ENCODE measurements at regions not wholly inside any gene's neighbourhood (a gene's known extent, or its start where the extent isn't known, plus 50 kb on each side); places are given as distances from the start of the nearest gene placed in this dataset.

GRCh38 chr7:42345478-42346299 is 108.7 kb upstream of the GLI3 start:
- no peak for TF ChIP-seq CTCF (conservative IDR thresholded peaks at IDR 0.05; ENCODE audit: low read depth, low read length)
- DNase-seq (ENCODE audit: low read depth), result no peak

GRCh38 chr7:42344198-42344755 is 107.3 kb upstream of the GLI3 start:
- no peak overlapping the region for H3K4me3 ChIP-seq (ENCODE audit: low read depth, low read length)
- no peak for DNase-seq (ENCODE audit: low read depth)
- TF ChIP-seq CTCF (conservative IDR thresholded peaks at IDR 0.05; ENCODE audit: low read depth, low read length), result no peak

More at GRCh38 chr7:42345478-42346299, 108.7 kb upstream of the GLI3 start:
- H3K4me3 ChIP-seq (ENCODE audit: low read depth, low read length), result no peak overlapping the region

- no peak for TF ChIP-seq CTCF (conservative IDR thresholded peaks at IDR 0.05; ENCODE audit: low read depth, low read length)
- DNase-seq (ENCODE audit: low read depth), result no peak
- no peak overlapping the region for H3K4me3 ChIP-seq (ENCODE audit: low read depth, low read length)
Observed at GRCh38 chr7:42342381-42342780, 105.4 kb upstream of the GLI3 start.

GRCh38 chr7:42340436-42340835 is 103.4 kb upstream of the GLI3 start:
- DNase-seq (ENCODE audit: low read depth), result no peak
- no peak for TF ChIP-seq CTCF (conservative IDR thresholded peaks at IDR 0.05; ENCODE audit: low read depth, low read length)

GRCh38 chr7:42338916-42339540 is 102.0 kb upstream of the GLI3 start:
- no peak for TF ChIP-seq CTCF (conservative IDR thresholded peaks at IDR 0.05; ENCODE audit: low read depth, low read length)
- H3K4me3 ChIP-seq (ENCODE audit: low read depth, low read length), result no peak overlapping the region
- no peak for DNase-seq (ENCODE audit: low read depth)

More at GRCh38 chr7:42340436-42340835, 103.4 kb upstream of the GLI3 start:
- no peak overlapping the region for H3K4me3 ChIP-seq (ENCODE audit: low read depth, low read length)

- DNase-seq (ENCODE audit: low read depth), result no peak
- no peak overlapping the region for H3K4me3 ChIP-seq (ENCODE audit: low read depth, low read length)
- no peak for TF ChIP-seq CTCF (conservative IDR thresholded peaks at IDR 0.05; ENCODE audit: low read depth, low read length)
Observed at GRCh38 chr7:42338231-42338915, 101.4 kb upstream of the GLI3 start.

Data from epithelial cell of proximal tubule (primary cell).